ENCODE measurements at regions not wholly inside any gene's neighbourhood (a gene's known extent, or its start where the extent isn't known, plus 50 kb on each side); places are given as distances from the start of the nearest gene placed in this dataset.

DNA sequence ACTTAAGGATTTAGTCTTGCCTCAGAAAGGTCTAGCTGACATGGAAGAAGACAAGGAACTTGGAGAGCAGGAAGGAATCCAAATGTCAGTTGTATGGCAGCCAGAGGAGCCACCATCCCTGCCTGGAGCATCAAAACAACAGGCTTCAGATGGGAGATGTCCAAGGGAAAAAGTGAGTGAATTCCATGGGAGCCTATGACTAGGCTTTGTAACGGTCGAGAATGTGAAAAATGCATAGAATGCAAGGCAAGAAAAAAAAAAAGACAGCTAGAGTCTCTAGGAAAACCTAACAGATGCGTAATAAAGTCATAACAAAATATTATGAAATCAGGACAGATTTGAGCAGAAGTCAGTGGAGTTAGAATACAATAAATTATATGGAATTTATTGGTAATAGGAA, 183.7 kb upstream of the LSM14A start:
- no peak overlapping the region for H2AFZ ChIP-seq (ENCODE audit: low read depth, low read length)

DNA sequence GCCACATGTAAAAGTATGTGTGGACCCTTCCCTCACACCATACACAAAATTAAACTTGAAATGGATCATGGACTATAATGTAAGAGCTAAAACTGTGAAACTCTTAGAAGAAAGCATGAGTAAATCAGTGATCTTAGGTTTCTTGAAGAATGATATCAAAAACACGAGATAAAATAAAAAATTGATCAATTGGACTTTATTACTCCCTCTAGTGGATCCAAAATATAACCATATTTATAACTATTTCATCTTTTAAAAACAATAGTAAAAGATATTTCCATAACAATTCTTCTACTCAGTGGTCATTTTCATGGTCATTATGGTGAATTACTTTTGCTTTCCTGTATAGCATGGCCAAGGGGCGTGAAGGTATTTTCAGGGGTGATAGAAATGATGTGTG, 174.6 kb upstream of the LSM14A start:
- Mint-ChIP-seq H3K4me1 (ENCODE audit: low read depth, unreplicated experiment) (no peaks in the 10 kb centered on the region), H3K9me3 (ENCODE audit: unreplicated experiment) (peaks cover 8% of the 10 kb centered on the region), H3K27ac (ENCODE audit: unreplicated experiment) (no peak overlapping the region), H3K4me3 (ENCODE audit: unreplicated experiment) (no peak overlapping the region), H3K27me3 (ENCODE audit: low read depth, unreplicated experiment) (peaks cover 6% of the 10 kb centered on the region), H3K36me3 (ENCODE audit: low read depth, unreplicated experiment) (peaks cover 2% of the 10 kb centered on the region)
- DNase-seq (ENCODE audit: low read depth) (no peak), FAIRE-seq (no peak)
- Histone ChIP-seq H3K4me2 (ENCODE audit: low read length) (no peak overlapping the region), H3K79me2 (ENCODE audit: insufficient read depth, low read length) (no peaks in the 10 kb centered on the region), H3K4me1 (ENCODE audit: insufficient read depth, low read length) (no peaks in the 10 kb centered on the region), H3K27ac (ENCODE audit: low read depth, low read length) (no peak overlapping the region), H2AFZ (ENCODE audit: low read depth, low read length) (no peak overlapping the region), H3K36me3 (ENCODE audit: insufficient read depth, low read length) (no peaks in the 10 kb centered on the region), H3K4me3 (ENCODE audit: insufficient read depth, low read depth, low read length) (no peak overlapping the region), H3K9me3 (ENCODE audit: insufficient read depth, low read depth, low read length) (no peaks in the 10 kb centered on the region), H4K20me1 (ENCODE audit: insufficient read depth, low read length) (no peaks in the 10 kb centered on the region), H3K9ac (ENCODE audit: low read length) (no peak overlapping the region), H3K27me3 (ENCODE audit: insufficient read depth, low read length) (no peaks in the 10 kb centered on the region)
- TF ChIP-seq, protein P1, sequence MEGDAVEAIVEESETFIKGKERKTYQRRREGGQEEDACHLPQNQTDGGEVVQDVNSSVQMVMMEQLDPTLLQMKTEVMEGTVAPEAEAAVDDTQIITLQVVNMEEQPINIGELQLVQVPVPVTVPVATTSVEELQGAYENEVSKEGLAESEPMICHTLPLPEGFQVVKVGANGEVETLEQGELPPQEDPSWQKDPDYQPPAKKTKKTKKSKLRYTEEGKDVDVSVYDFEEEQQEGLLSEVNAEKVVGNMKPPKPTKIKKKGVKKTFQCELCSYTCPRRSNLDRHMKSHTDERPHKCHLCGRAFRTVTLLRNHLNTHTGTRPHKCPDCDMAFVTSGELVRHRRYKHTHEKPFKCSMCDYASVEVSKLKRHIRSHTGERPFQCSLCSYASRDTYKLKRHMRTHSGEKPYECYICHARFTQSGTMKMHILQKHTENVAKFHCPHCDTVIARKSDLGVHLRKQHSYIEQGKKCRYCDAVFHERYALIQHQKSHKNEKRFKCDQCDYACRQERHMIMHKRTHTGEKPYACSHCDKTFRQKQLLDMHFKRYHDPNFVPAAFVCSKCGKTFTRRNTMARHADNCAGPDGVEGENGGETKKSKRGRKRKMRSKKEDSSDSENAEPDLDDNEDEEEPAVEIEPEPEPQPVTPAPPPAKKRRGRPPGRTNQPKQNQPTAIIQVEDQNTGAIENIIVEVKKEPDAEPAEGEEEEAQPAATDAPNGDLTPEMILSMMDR (IDR thresholded peaks at IDR 0.05; ENCODE audit: insufficient read depth, low read depth, low read length) = peak; percentile 26
- TF ChIP-seq EZH2 (IDR thresholded peaks at IDR 0.05; ENCODE audit: insufficient read depth, low read length) = no peak

More for the DNA sequence above, 183.7 kb upstream of the LSM14A start:
- no peak overlapping the region for H3K4me3 ChIP-seq (ENCODE audit: insufficient read depth, low read depth, low read length)
- H3K36me3 Mint-ChIP-seq (ENCODE audit: low read depth, unreplicated experiment) = peaks cover 2% of the 10 kb centered on the region
- peaks cover 12% of the 10 kb centered on the region for H3K9me3 Mint-ChIP-seq (ENCODE audit: unreplicated experiment)
- H3K79me2 ChIP-seq (ENCODE audit: insufficient read depth, low read length) = no peaks in the 10 kb centered on the region
- peaks cover 2% of the 10 kb centered on the region for H3K4me1 Mint-ChIP-seq (ENCODE audit: low read depth, unreplicated experiment)
- H3K27ac ChIP-seq (ENCODE audit: low read depth, low read length) = no peak overlapping the region
- TF ChIP-seq EZH2 (IDR thresholded peaks at IDR 0.05; ENCODE audit: insufficient read depth, low read length) = no peak
- TF ChIP-seq, protein P1 (IDR thresholded peaks at IDR 0.05; ENCODE audit: insufficient read depth, low read depth, low read length) = no peak
- FAIRE-seq (no peak), DNase-seq (ENCODE audit: low read depth) (no peak)
- H3K27me3 Mint-ChIP-seq (ENCODE audit: low read depth, unreplicated experiment) = no peaks in the 10 kb centered on the region
- H3K4me2 ChIP-seq (ENCODE audit: low read length) = no peak overlapping the region
- no peak overlapping the region for H3K4me3 Mint-ChIP-seq (ENCODE audit: unreplicated experiment)
- H3K27ac Mint-ChIP-seq (ENCODE audit: unreplicated experiment) = no peak overlapping the region
- no peak overlapping the region for H3K9ac ChIP-seq (ENCODE audit: low read length)
- no peaks in the 10 kb centered on the region for H3K4me1 ChIP-seq (ENCODE audit: insufficient read depth, low read length)
- no peaks in the 10 kb centered on the region for H3K36me3 ChIP-seq (ENCODE audit: insufficient read depth, low read length)
- no peaks in the 10 kb centered on the region for H4K20me1 ChIP-seq (ENCODE audit: insufficient read depth, low read length)
- peaks cover 5% of the 10 kb centered on the region for H3K9me3 ChIP-seq (ENCODE audit: insufficient read depth, low read depth, low read length)
- H3K27me3 ChIP-seq (ENCODE audit: insufficient read depth, low read length) = no peaks in the 10 kb centered on the region

DNA sequence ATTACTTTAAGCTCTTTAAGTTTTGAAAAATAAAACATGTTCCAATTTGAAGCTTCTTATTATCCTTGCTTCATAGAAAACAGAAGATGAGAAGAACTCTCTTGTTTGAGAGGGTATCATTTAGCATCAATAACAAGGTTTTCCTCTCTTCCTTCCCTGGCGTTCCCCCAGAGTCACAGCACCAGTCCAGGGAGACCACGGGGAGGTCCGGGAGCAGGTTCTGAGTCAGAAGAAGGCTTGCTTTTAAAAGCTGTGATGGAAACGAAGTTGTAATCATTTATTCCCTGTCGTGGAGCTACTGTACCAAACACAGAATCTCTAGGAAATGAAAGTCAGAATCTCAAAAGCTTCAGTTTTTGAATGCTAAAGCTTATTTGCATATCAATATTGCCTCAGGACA, 174.0 kb upstream of the LSM14A start:
- Mint-ChIP-seq H3K9me3 (ENCODE audit: unreplicated experiment) (peaks cover 8% of the 10 kb centered on the region), H3K4me1 (ENCODE audit: low read depth, unreplicated experiment) (no peaks in the 10 kb centered on the region), H3K27me3 (ENCODE audit: low read depth, unreplicated experiment) (peaks cover 11% of the 10 kb centered on the region), H3K36me3 (ENCODE audit: low read depth, unreplicated experiment) (peaks cover under 1% of the 10 kb centered on the region), H3K27ac (ENCODE audit: unreplicated experiment) (no peak overlapping the region), H3K4me3 (ENCODE audit: unreplicated experiment) (no peak overlapping the region)
- Histone ChIP-seq H3K36me3 (ENCODE audit: insufficient read depth, low read length) (no peaks in the 10 kb centered on the region), H3K4me1 (ENCODE audit: insufficient read depth, low read length) (no peaks in the 10 kb centered on the region), H3K4me3 (ENCODE audit: insufficient read depth, low read depth, low read length) (no peak overlapping the region), H3K79me2 (ENCODE audit: insufficient read depth, low read length) (no peaks in the 10 kb centered on the region), H4K20me1 (ENCODE audit: insufficient read depth, low read length) (no peaks in the 10 kb centered on the region), H3K9ac (ENCODE audit: low read length) (no peak overlapping the region), H3K27ac (ENCODE audit: low read depth, low read length) (no peak overlapping the region), H3K9me3 (ENCODE audit: insufficient read depth, low read depth, low read length) (no peaks in the 10 kb centered on the region), H3K4me2 (ENCODE audit: low read length) (peak overlapping the region; percentile 2), H3K27me3 (ENCODE audit: insufficient read depth, low read length) (no peaks in the 10 kb centered on the region), H2AFZ (ENCODE audit: low read depth, low read length) (no peak overlapping the region)
- FAIRE-seq = no peak
- DNase-seq (ENCODE audit: low read depth) = no peak
- no peak for TF ChIP-seq EZH2 (IDR thresholded peaks at IDR 0.05; ENCODE audit: insufficient read depth, low read length)
- TF ChIP-seq, protein P1 (IDR thresholded peaks at IDR 0.05; ENCODE audit: insufficient read depth, low read depth, low read length) = no peak

All from astrocyte (in vitro differentiated cells and primary cell).